ENCODE measurements at regions not wholly inside any gene's neighbourhood (a gene's known extent, or its start where the extent isn't known, plus 50 kb on each side); places are given as distances from the start of the nearest gene placed in this dataset.

GRCh38 chr2:4151521-4151920, 448.1 kb downstream of the DCDC2C start:
- Histone ChIP-seq H3K9ac (ENCODE audit: low read depth, low read length) (no peak overlapping the region), H3K4me2 (ENCODE audit: low read length) (no peak overlapping the region), H3K27me3 (ENCODE audit: control insufficient read depth, insufficient read depth, low read length) (no peaks in the 10 kb centered on the region), H3K36me3 (ENCODE audit: insufficient read depth, low read length) (no peaks in the 10 kb centered on the region), H3K9me3 (replicated peaks; ENCODE audit: low read length) (peaks cover 11% of the 10 kb centered on the region), H3K4me3 (ENCODE audit: low read length) (no peak overlapping the region), H3K4me1 (ENCODE audit: control insufficient read depth, insufficient read depth, low read length) (no peaks in the 10 kb centered on the region)

GRCh38 chr2:4152051-4152450, 448.7 kb downstream of the DCDC2C start:
- Histone ChIP-seq H3K9me3 (replicated peaks; ENCODE audit: low read length) (peaks cover 16% of the 10 kb centered on the region), H3K27me3 (ENCODE audit: control insufficient read depth, insufficient read depth, low read length) (no peaks in the 10 kb centered on the region), H3K4me3 (ENCODE audit: low read length) (no peak overlapping the region), H3K9ac (ENCODE audit: low read depth, low read length) (no peak overlapping the region), H3K4me1 (ENCODE audit: control insufficient read depth, insufficient read depth, low read length) (no peaks in the 10 kb centered on the region), H3K36me3 (ENCODE audit: insufficient read depth, low read length) (no peaks in the 10 kb centered on the region), H3K4me2 (ENCODE audit: low read length) (no peak overlapping the region)

- Histone ChIP-seq H3K36me3 (ENCODE audit: insufficient read depth, low read length) (no peaks in the 10 kb centered on the region), H3K9me3 (replicated peaks; ENCODE audit: low read length) (peaks cover 8% of the 10 kb centered on the region), H3K27me3 (ENCODE audit: control insufficient read depth, insufficient read depth, low read length) (no peaks in the 10 kb centered on the region), H3K9ac (ENCODE audit: low read depth, low read length) (no peak overlapping the region), H3K4me1 (ENCODE audit: control insufficient read depth, insufficient read depth, low read length) (no peaks in the 10 kb centered on the region), H3K4me2 (ENCODE audit: low read length) (no peak overlapping the region), H3K4me3 (ENCODE audit: low read length) (no peak overlapping the region)
Measured at GRCh38 chr2:4168834-4169233, 465.5 kb downstream of the DCDC2C start.

DNA sequence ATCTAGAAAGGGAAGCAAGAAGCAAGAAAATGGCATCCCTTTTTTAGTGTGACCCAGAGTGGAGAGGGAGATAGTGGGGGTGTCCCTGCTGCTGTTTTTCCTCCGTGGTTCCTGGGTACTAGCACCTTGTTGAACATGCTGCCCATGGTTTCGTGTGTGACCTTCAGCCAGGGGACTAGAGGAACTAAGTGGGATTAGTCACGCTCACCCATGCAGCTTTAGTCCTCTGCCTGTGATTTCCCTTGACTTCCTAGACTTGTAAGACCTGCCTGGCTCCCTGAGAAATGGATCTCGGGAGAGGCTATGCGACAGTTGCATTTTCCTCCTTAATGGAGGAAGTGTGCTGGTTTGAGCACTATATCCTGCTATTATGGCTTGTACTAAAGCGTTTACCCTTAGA, 471.4 kb downstream of the DCDC2C start:
- no peaks in the 10 kb centered on the region for H3K36me3 ChIP-seq (ENCODE audit: insufficient read depth, low read length)
- H3K27me3 ChIP-seq (ENCODE audit: control insufficient read depth, insufficient read depth, low read length), result no peaks in the 10 kb centered on the region
- H3K4me1 ChIP-seq (ENCODE audit: control insufficient read depth, insufficient read depth, low read length), result no peaks in the 10 kb centered on the region
- no peak overlapping the region for H3K4me2 ChIP-seq (ENCODE audit: low read length)
- H3K4me3 ChIP-seq (ENCODE audit: low read length), result no peak overlapping the region
- H3K9me3 ChIP-seq (replicated peaks; ENCODE audit: low read length), result peaks cover 12% of the 10 kb centered on the region
- H3K9ac ChIP-seq (ENCODE audit: low read depth, low read length), result no peak overlapping the region

DNA sequence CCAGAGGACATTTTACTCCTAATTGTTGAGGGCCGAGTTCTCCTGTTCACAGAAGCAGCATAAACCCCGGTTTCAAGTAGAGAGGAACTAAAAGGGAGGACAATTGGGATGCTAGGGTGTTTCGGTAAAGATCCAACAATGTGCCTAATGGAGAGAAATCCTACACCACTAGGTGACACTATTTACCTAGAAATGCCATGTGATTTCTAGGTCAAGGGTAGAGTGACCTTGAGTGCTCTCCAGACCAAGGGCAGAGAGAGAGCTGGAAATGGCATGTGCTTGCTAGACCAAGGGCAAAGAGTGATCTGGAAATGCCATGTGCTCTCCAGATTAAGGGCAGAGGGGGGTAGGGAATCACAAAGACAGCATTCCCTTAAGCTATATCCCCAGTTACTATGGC, 472.0 kb downstream of the DCDC2C start:
- Histone ChIP-seq H3K4me2 (ENCODE audit: low read length) (no peak overlapping the region), H3K27me3 (ENCODE audit: control insufficient read depth, insufficient read depth, low read length) (no peaks in the 10 kb centered on the region), H3K9me3 (replicated peaks; ENCODE audit: low read length) (peaks cover 12% of the 10 kb centered on the region), H3K4me3 (ENCODE audit: low read length) (no peak overlapping the region), H3K9ac (ENCODE audit: low read depth, low read length) (no peak overlapping the region), H3K36me3 (ENCODE audit: insufficient read depth, low read length) (no peaks in the 10 kb centered on the region), H3K4me1 (ENCODE audit: control insufficient read depth, insufficient read depth, low read length) (no peaks in the 10 kb centered on the region)

- no peaks in the 10 kb centered on the region for H3K9me3 ChIP-seq (replicated peaks; ENCODE audit: low read length)
- no peak overlapping the region for H3K9ac ChIP-seq (ENCODE audit: low read depth, low read length)
- no peaks in the 10 kb centered on the region for H3K27me3 ChIP-seq (ENCODE audit: control insufficient read depth, insufficient read depth, low read length)
- no peaks in the 10 kb centered on the region for H3K36me3 ChIP-seq (ENCODE audit: insufficient read depth, low read length)
- no peaks in the 10 kb centered on the region for H3K4me1 ChIP-seq (ENCODE audit: control insufficient read depth, insufficient read depth, low read length)
- no peak overlapping the region for H3K4me3 ChIP-seq (ENCODE audit: low read length)
- H3K4me2 ChIP-seq (ENCODE audit: low read length), result no peak overlapping the region
Measured at GRCh38 chr2:4180631-4181030, 477.3 kb downstream of the DCDC2C start.

DNA sequence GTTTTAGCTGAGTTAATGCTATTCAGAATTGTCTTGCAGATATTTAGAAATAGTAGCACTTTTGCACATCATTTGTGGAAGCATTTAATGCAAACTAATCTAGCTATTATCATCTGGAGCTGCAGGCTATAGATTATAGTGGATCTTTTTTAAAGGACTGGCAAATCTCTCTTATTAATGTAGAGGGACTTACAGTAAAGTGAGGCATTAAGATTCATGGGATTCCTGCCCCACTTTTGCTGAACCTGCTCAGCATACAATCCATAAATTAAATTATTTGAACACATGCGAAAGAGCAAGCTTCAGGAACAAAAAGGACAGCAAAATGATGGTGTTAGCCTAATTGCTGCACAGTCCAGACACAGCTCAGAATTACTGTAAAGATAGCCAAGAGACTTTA, 477.7 kb downstream of the DCDC2C start:
- H3K9me3 ChIP-seq (replicated peaks; ENCODE audit: low read length), result no peaks in the 10 kb centered on the region
- no peaks in the 10 kb centered on the region for H3K36me3 ChIP-seq (ENCODE audit: insufficient read depth, low read length)
- no peaks in the 10 kb centered on the region for H3K4me1 ChIP-seq (ENCODE audit: control insufficient read depth, insufficient read depth, low read length)
- H3K4me3 ChIP-seq (ENCODE audit: low read length), result no peak overlapping the region
- H3K27me3 ChIP-seq (ENCODE audit: control insufficient read depth, insufficient read depth, low read length), result no peaks in the 10 kb centered on the region
- no peak overlapping the region for H3K9ac ChIP-seq (ENCODE audit: low read depth, low read length)
- H3K4me2 ChIP-seq (ENCODE audit: low read length), result no peak overlapping the region

- Histone ChIP-seq H3K36me3 (ENCODE audit: insufficient read depth, low read length) (no peaks in the 10 kb centered on the region), H3K4me3 (ENCODE audit: low read length) (no peak overlapping the region), H3K4me2 (ENCODE audit: low read length) (no peak overlapping the region), H3K4me1 (ENCODE audit: control insufficient read depth, insufficient read depth, low read length) (no peaks in the 10 kb centered on the region), H3K27me3 (ENCODE audit: control insufficient read depth, insufficient read depth, low read length) (no peaks in the 10 kb centered on the region), H3K9ac (ENCODE audit: low read depth, low read length) (no peak overlapping the region), H3K9me3 (replicated peaks; ENCODE audit: low read length) (peaks cover 9% of the 10 kb centered on the region)
Measured at GRCh38 chr2:4188561-4188960, 485.2 kb downstream of the DCDC2C start.

DNA sequence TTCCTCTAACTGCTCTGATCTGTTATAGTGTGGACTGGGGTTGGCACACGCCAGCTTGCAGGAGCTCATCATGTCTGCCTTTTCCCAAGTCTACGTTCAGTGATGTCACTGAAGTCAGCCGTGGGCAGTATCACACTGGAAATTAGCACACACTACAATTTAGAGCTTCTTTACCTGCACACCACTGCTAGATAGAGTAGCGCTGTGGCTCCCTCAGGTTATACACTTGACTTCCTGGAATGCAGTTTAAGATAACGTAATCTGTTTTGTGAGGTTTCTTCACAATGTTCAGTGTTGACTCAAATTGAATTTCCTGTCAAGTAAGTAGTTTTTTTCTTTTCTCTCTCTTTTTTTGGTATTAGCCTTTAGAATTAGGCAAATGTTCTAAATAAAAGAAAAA, 487.2 kb downstream of the DCDC2C start:
- H3K27me3 ChIP-seq (ENCODE audit: control insufficient read depth, insufficient read depth, low read length), result no peaks in the 10 kb centered on the region
- no peak overlapping the region for H3K9ac ChIP-seq (ENCODE audit: low read depth, low read length)
- H3K4me2 ChIP-seq (ENCODE audit: low read length), result no peak overlapping the region
- H3K4me1 ChIP-seq (ENCODE audit: control insufficient read depth, insufficient read depth, low read length), result no peaks in the 10 kb centered on the region
- peaks cover 9% of the 10 kb centered on the region for H3K9me3 ChIP-seq (replicated peaks; ENCODE audit: low read length)
- H3K36me3 ChIP-seq (ENCODE audit: insufficient read depth, low read length), result no peaks in the 10 kb centered on the region
- H3K4me3 ChIP-seq (ENCODE audit: low read length), result no peak overlapping the region

GRCh38 chr2:4192119-4192518, 488.7 kb downstream of the DCDC2C start:
- H3K9me3 ChIP-seq (replicated peaks; ENCODE audit: low read length), result peaks cover 9% of the 10 kb centered on the region
- no peak overlapping the region for H3K9ac ChIP-seq (ENCODE audit: low read depth, low read length)
- no peak overlapping the region for H3K4me2 ChIP-seq (ENCODE audit: low read length)
- H3K27me3 ChIP-seq (ENCODE audit: control insufficient read depth, insufficient read depth, low read length), result no peaks in the 10 kb centered on the region
- H3K4me1 ChIP-seq (ENCODE audit: control insufficient read depth, insufficient read depth, low read length), result no peaks in the 10 kb centered on the region
- H3K4me3 ChIP-seq (ENCODE audit: low read length), result no peak overlapping the region
- no peaks in the 10 kb centered on the region for H3K36me3 ChIP-seq (ENCODE audit: insufficient read depth, low read length)

DNA sequence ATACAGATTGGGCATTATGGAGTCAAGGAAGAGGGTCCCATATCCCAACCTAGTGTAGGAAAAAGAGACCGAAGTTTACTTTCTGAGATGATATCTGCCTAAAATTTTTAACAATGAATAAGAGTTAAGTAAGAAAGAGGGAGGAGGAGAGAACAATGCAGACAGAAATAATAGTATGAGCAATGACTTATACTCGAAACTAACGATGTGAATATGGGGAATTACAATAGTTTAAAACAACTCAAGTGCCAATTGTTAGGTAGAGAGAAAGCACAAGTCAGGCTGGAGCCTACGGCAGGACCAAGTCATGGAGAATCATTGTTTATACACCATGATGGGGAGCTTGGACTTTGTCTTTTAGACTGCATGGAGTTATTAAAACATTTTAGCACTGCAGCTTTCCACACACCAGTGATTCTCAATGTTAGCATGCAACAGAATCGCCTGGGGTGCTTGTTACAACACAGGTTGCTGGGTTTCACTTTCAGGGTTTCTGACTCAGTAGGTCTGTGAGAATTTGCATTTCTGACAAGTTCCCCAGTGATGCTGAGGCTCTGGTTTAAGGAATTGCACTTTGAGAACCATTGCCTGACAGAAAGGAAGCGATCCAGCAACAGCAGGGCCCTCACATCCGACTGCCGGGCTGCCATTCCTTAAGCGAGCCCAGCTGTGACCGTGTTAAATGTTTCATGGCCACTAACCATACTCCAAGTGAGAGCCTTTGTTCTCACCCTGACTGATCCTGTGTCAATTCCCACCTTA, 511.2 kb downstream of the DCDC2C start:
- Histone ChIP-seq H3K4me2 (ENCODE audit: low read length) (no peak overlapping the region), H3K4me1 (ENCODE audit: control insufficient read depth, insufficient read depth, low read length) (no peaks in the 10 kb centered on the region), H3K4me3 (ENCODE audit: low read length) (no peak overlapping the region), H3K36me3 (ENCODE audit: insufficient read depth, low read length) (no peaks in the 10 kb centered on the region), H3K27me3 (ENCODE audit: control insufficient read depth, insufficient read depth, low read length) (no peaks in the 10 kb centered on the region), H3K9ac (ENCODE audit: low read depth, low read length) (no peak overlapping the region), H3K9me3 (replicated peaks; ENCODE audit: low read length) (peaks cover 6% of the 10 kb centered on the region)

DNA sequence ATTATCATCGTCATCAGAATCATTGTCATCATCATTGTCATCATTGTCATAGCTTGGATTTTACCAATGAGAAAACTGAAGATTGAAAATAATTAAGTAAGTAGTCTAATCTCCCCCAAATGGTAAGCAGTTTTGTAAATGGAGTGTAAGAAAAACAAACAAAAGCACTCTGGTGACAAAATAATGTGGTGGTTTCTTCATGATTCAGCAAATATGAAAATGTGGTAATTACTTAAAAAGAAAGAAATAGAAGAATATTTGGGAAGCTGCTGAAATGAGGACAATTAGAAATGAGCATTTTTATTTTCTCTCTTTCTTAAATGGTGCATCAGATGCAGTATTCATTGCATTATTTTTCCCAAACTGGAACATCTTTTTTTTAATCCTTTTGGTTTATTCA, 514.4 kb downstream of the DCDC2C start:
- Histone ChIP-seq H3K4me3 (ENCODE audit: low read length) (no peak overlapping the region), H3K27me3 (ENCODE audit: control insufficient read depth, insufficient read depth, low read length) (no peaks in the 10 kb centered on the region), H3K36me3 (ENCODE audit: insufficient read depth, low read length) (no peaks in the 10 kb centered on the region), H3K9ac (ENCODE audit: low read depth, low read length) (no peak overlapping the region), H3K4me1 (ENCODE audit: control insufficient read depth, insufficient read depth, low read length) (no peaks in the 10 kb centered on the region), H3K9me3 (replicated peaks; ENCODE audit: low read length) (no peaks in the 10 kb centered on the region), H3K4me2 (ENCODE audit: low read length) (no peak overlapping the region)

All from skeletal muscle satellite cell (primary cell).